Right ventricle myocardium inferior (tissue), 1 donor: ENCODE measurements at regions not wholly inside any gene's neighbourhood (a gene's known extent, or its start where the extent isn't known, plus 50 kb on each side); places are given as distances from the start of the nearest gene placed in this dataset.
A peak's percentile ranks its signal among the peaks of the same experiment; 100 is the strongest.

Source experiments
- ATAC-seq: fragments of 200-7000 bp; cut with Tn5 transposase; one replicate; pipeline ENCODE4 v1.9.1; 2020; ENCODE audit warnings: mild to moderate bottlenecking, moderate library complexity
- DNase-seq: peaks from one replicate; pipeline ENCODE4 v3.0.0; 2021; ENCODE audit errors: missing footprints
- intact Hi-C: fragments of 100-400 bp; cut with DNase I; formaldehyde crosslinking; loops from one replicate; pipeline ENCODE4 v1.11.0; 2022
- donor health status: DM: no; HTN: yes; CAD: no; lungs with severe emphysema.

- intact Hi-C loops: no loop called here
- ATAC-seq (peak; percentile 98), DNase-seq (peak; percentile 90)
Observed at GRCh38 chr13:82654861-82655855, 1227.1 kb downstream of the SLITRK1 start.

- DNase-seq: no peak
- no peak for ATAC-seq
- intact Hi-C loops: no loop called here
Observed at GRCh38 chr13:82654143-82654542, 1228.1 kb downstream of the SLITRK1 start.

GRCh38 chr13:82647540-82647939, 1234.7 kb downstream of the SLITRK1 start:
- ATAC-seq (no peak), DNase-seq (no peak)
- intact Hi-C loops: no loop called here

GRCh38 chr13:82636119-82636518, 1246.2 kb downstream of the SLITRK1 start:
- no peak for DNase-seq
- intact Hi-C loops: no loop called here
- no peak for ATAC-seq

- ATAC-seq (no peak), DNase-seq (no peak)
- intact Hi-C loops: no loop called here
Observed at GRCh38 chr13:82634946-82635345, 1247.3 kb downstream of the SLITRK1 start.

- intact Hi-C loops: no loop called here
- ATAC-seq (no peak), DNase-seq (no peak)
Observed at GRCh38 chr13:82627183-82627582, 1255.1 kb downstream of the SLITRK1 start.

GRCh38 chr13:82625717-82626116, 1256.6 kb downstream of the SLITRK1 start:
- ATAC-seq (no peak), DNase-seq (no peak)
- intact Hi-C loops: no loop called here

- intact Hi-C loops: no loop called here
- ATAC-seq (no peak), DNase-seq (no peak)
Observed at GRCh38 chr13:82615043-82615442, 1267.2 kb downstream of the SLITRK1 start.

- DNase-seq (no peak), ATAC-seq (no peak)
- intact Hi-C loops: no loop called here
Observed at GRCh38 chr13:82614086-82614485, 1268.2 kb downstream of the SLITRK1 start.

- DNase-seq: no peak
- intact Hi-C loops: no loop called here
- ATAC-seq: no peak
Observed at GRCh38 chr13:82606008-82606407, 1276.3 kb downstream of the SLITRK1 start.

GRCh38 chr13:82597747-82598146, 1284.5 kb downstream of the SLITRK1 start:
- DNase-seq (no peak), ATAC-seq (no peak)
- intact Hi-C loops: no loop called here

- ATAC-seq (no peak), DNase-seq (no peak)
- intact Hi-C loops: no loop called here
Observed at GRCh38 chr13:82593239-82593638, 1289.0 kb downstream of the SLITRK1 start.

GRCh38 chr13:82571653-82572052, 1310.6 kb downstream of the SLITRK1 start:
- DNase-seq (no peak), ATAC-seq (no peak)
- intact Hi-C loops: no loop called here

GRCh38 chr13:82569581-82569980, 1312.7 kb downstream of the SLITRK1 start:
- no peak for ATAC-seq
- intact Hi-C loops: no loop called here
- no peak for DNase-seq

GRCh38 chr13:82566864-82567263, 1315.4 kb downstream of the SLITRK1 start:
- no peak for DNase-seq
- intact Hi-C loops: no loop called here

GRCh38 chr13:82565201-82565600, 1317.1 kb downstream of the SLITRK1 start:
- intact Hi-C loops: no loop called here
- ATAC-seq (no peak), DNase-seq (no peak)

More at GRCh38 chr13:82566864-82567263, 1315.4 kb downstream of the SLITRK1 start:
- ATAC-seq: no peak

- ATAC-seq (no peak), DNase-seq (no peak)
- intact Hi-C loops: no loop called here
Observed at GRCh38 chr13:82560889-82561288, 1321.4 kb downstream of the SLITRK1 start.

GRCh38 chr13:82522872-82523271, 1359.4 kb downstream of the SLITRK1 start:
- DNase-seq (no peak), ATAC-seq (no peak)
- intact Hi-C loops: no loop called here

GRCh38 chr13:82506805-82507414, 1375.4 kb downstream of the SLITRK1 start:
- ATAC-seq (no peak), DNase-seq (no peak)
- intact Hi-C loops: no loop called here

- ATAC-seq (no peak), DNase-seq (no peak)
- intact Hi-C loops: no loop called here
Observed at GRCh38 chr13:82501834-82502233, 1380.4 kb downstream of the SLITRK1 start.
